ENCODE measurements at regions not wholly inside any gene's neighbourhood (a gene's known extent, or its start where the extent isn't known, plus 50 kb on each side); places are given as distances from the start of the nearest gene placed in this dataset.

GRCh38 chr10:3897156-3897555 lies 112.1 kb upstream of the KLF6 start:
- no peaks in the 10 kb centered on the region for H3K9me3 Mint-ChIP-seq
- peaks cover 8% of the 10 kb centered on the region for H3K4me1 Mint-ChIP-seq
- ChIA-PET CTCF (no interaction called here), POLR2A (no interaction called here)
- H3K27ac Mint-ChIP-seq = no peak overlapping the region
- no peak for ATAC-seq
- no peak for TF ChIP-seq SMAD4 (CRISPR knock-in tag; IDR thresholded peaks at IDR 0.05)
- TF ChIP-seq ZNF425 (CRISPR knock-in tag; conservative IDR thresholded peaks at IDR 0.05) = no peak
- no peak for TF ChIP-seq ZNF121 (CRISPR knock-in tag; IDR thresholded peaks at IDR 0.05)
- no peak overlapping the region for H3K4me3 Mint-ChIP-seq
- H3K36me3 Mint-ChIP-seq = no peaks in the 10 kb centered on the region
- no peak for DNase-seq (ENCODE audit: low spot score)
- no peaks in the 10 kb centered on the region for H3K27me3 Mint-ChIP-seq (ENCODE audit: low read depth)

- ChIA-PET CTCF (no interaction called here), POLR2A (no interaction called here)
- H3K4me3 Mint-ChIP-seq = no peak overlapping the region
- no peak overlapping the region for H3K27ac Mint-ChIP-seq
- H3K9me3 Mint-ChIP-seq = no peaks in the 10 kb centered on the region
- H3K36me3 Mint-ChIP-seq = no peaks in the 10 kb centered on the region
- DNase-seq (ENCODE audit: low spot score) (no peak), ATAC-seq (no peak)
- peaks cover 8% of the 10 kb centered on the region for H3K4me1 Mint-ChIP-seq
- no peaks in the 10 kb centered on the region; the same call in 1 of the 2 replicates for H3K27me3 Mint-ChIP-seq (ENCODE audit: low read depth)
- no peak for TF ChIP-seq IRF1 (CRISPR knock-in tag; IDR thresholded peaks at IDR 0.05)
- TF ChIP-seq ZSCAN18 (CRISPR knock-in tag; IDR thresholded peaks at IDR 0.05) = no peak
- TF ChIP-seq, protein P1, sequence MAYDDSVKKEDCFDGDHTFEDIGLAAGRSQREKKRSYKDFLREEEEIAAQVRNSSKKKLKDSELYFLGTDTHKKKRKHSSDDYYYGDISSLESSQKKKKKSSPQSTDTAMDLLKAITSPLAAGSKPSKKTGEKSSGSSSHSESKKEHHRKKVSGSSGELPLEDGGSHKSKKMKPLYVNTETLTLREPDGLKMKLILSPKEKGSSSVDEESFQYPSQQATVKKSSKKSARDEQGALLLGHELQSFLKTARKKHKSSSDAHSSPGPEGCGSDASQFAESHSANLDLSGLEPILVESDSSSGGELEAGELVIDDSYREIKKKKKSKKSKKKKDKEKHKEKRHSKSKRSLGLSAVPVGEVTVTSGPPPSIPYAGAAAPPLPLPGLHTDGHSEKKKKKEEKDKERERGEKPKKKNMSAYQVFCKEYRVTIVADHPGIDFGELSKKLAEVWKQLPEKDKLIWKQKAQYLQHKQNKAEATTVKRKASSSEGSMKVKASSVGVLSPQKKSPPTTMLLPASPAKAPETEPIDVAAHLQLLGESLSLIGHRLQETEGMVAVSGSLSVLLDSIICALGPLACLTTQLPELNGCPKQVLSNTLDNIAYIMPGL (CRISPR knock-in tag; IDR thresholded peaks at IDR 0.05) = no peak
- TF ChIP-seq, protein P2, sequence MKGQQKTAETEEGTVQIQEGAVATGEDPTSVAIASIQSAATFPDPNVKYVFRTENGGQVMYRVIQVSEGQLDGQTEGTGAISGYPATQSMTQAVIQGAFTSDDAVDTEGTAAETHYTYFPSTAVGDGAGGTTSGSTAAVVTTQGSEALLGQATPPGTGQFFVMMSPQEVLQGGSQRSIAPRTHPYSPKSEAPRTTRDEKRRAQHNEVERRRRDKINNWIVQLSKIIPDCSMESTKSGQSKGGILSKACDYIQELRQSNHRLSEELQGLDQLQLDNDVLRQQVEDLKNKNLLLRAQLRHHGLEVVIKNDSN (CRISPR knock-in tag; IDR thresholded peaks at IDR 0.05) = no peak
- TF ChIP-seq FOXP1 (CRISPR knock-in tag; IDR thresholded peaks at IDR 0.05; ENCODE audit: borderline replicate concordance) = no peak
- no peak for TF ChIP-seq MXD4 (CRISPR knock-in tag; IDR thresholded peaks at IDR 0.05; ENCODE audit: borderline replicate concordance)
- TF ChIP-seq STAT6 (CRISPR knock-in tag; conservative IDR thresholded peaks at IDR 0.05; ENCODE audit: low read depth) = no peak
- TF ChIP-seq GRHL2 (CRISPR knock-in tag; IDR thresholded peaks at IDR 0.05; ENCODE audit: insufficient replicate concordance, severe bottlenecking) = no peak
- no peak for TF ChIP-seq NR1H2 (CRISPR knock-in tag; IDR thresholded peaks at IDR 0.05)
- TF ChIP-seq, protein P3, sequence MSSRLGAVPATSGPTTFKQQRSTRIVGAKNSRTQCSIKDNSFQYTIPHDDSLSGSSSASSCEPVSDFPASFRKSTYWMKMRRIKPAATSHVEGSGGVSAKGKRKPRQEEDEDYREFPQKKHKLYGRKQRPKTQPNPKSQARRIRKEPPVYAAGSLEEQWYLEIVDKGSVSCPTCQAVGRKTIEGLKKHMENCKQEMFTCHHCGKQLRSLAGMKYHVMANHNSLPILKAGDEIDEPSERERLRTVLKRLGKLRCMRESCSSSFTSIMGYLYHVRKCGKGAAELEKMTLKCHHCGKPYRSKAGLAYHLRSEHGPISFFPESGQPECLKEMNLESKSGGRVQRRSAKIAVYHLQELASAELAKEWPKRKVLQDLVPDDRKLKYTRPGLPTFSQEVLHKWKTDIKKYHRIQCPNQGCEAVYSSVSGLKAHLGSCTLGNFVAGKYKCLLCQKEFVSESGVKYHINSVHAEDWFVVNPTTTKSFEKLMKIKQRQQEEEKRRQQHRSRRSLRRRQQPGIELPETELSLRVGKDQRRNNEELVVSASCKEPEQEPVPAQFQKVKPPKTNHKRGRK (CRISPR knock-in tag; IDR thresholded peaks at IDR 0.05; ENCODE audit: borderline replicate concordance) = no peak
- TF ChIP-seq, protein P4, sequence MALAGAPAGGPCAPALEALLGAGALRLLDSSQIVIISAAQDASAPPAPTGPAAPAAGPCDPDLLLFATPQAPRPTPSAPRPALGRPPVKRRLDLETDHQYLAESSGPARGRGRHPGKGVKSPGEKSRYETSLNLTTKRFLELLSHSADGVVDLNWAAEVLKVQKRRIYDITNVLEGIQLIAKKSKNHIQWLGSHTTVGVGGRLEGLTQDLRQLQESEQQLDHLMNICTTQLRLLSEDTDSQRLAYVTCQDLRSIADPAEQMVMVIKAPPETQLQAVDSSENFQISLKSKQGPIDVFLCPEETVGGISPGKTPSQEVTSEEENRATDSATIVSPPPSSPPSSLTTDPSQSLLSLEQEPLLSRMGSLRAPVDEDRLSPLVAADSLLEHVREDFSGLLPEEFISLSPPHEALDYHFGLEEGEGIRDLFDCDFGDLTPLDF (CRISPR knock-in tag; IDR thresholded peaks at IDR 0.05) = no peak
- TF ChIP-seq ZNF396 (CRISPR knock-in tag; IDR thresholded peaks at IDR 0.05; ENCODE audit: borderline replicate concordance) = no peak
- no peak for TF ChIP-seq HMGA2 (CRISPR knock-in tag; IDR thresholded peaks at IDR 0.05)
Observed at GRCh38 chr10:3896161-3896560, 111.2 kb upstream of the KLF6 start.
